PC-3 (cell line): ENCODE measurements at regions not wholly inside any gene's neighbourhood (a gene's known extent, or its start where the extent isn't known, plus 50 kb on each side); places are given as distances from the start of the nearest gene placed in this dataset.

ENCODE experiments used
- CTCF ChIP-seq: fragments of 300-600 bp; sonication (generic); conservative IDR thresholded peaks from 2 replicates; pipeline ENCODE4 v1.5.1; 2017; ENCODE audit warnings: antibody characterized with exemption, low read depth, mild to moderate bottlenecking, low read length
- EZH2 ChIP-seq: fragments of 300-600 bp; sonication (generic); IDR thresholded peaks from one replicate; pipeline ENCODE4 v1.6.1; 2017; ENCODE audit warnings: antibody characterized with exemption, mild to moderate bottlenecking, low read length; ENCODE audit not compliant: unreplicated experiment
- EZH2phosphoT487 ChIP-seq: fragments of 300-600 bp; sonication (generic); IDR thresholded peaks from 2 replicates; pipeline ENCODE4 v1.6.1; 2018; ENCODE audit warnings: mild to moderate bottlenecking, antibody characterized with exemption, low read length, borderline replicate concordance

GRCh38 chr2:118473241-118473640 is 374.2 kb downstream of the EN1 start:
- TF ChIP-seq CTCF (no peak), EZH2 (no peak), EZH2phosphoT487 (no peak)
